ENCODE measurements at regions not wholly inside any gene's neighbourhood (a gene's known extent, or its start where the extent isn't known, plus 50 kb on each side); places are given as distances from the start of the nearest gene placed in this dataset.

DNA sequence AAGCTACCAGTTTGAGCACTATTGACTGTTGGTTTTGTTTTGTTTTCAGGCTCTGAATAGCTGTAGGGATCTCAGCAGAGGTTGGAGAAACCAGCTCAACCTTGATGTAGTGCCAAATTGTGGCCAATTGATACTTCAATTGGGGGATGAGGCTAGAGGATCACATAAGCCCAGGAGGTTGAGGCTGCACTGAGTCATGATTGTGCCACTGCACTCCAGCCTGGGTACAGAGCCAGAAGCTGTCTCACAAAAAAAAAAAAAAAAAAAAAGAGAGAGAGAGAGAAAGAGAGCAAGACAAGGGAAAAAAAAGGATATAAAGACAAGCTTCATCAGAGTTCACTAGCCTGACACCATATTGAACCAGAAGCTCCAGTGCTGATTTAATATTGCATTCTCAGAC lies 702.1 kb downstream of the FRK start:
- Mint-ChIP-seq H3K9me3 (no peaks in the 10 kb centered on the region), H3K4me1 (no peaks in the 10 kb centered on the region), H3K27me3 (ENCODE audit: low read depth) (no peaks in the 10 kb centered on the region), H3K4me3 (no peak overlapping the region), H3K36me3 (ENCODE audit: low read depth) (no peaks in the 10 kb centered on the region), H3K27ac (ENCODE audit: unreplicated experiment) (no peak overlapping the region)
- DNase-seq (ENCODE audit: low read depth, low spot score) = no peak
- TF ChIP-seq CTCF (conservative IDR thresholded peaks at IDR 0.05) = no peak

- Mint-ChIP-seq H3K27me3 (ENCODE audit: low read depth) (no peaks in the 10 kb centered on the region), H3K27ac (ENCODE audit: unreplicated experiment) (no peak overlapping the region), H3K36me3 (ENCODE audit: low read depth) (no peaks in the 10 kb centered on the region), H3K4me1 (no peaks in the 10 kb centered on the region), H3K9me3 (no peaks in the 10 kb centered on the region), H3K4me3 (no peak overlapping the region)
- TF ChIP-seq CTCF (conservative IDR thresholded peaks at IDR 0.05) = no peak
- no peak for DNase-seq (ENCODE audit: low read depth, low spot score)
Measured at GRCh38 chr6:115356371-115356770, 704.3 kb downstream of the FRK start.

GRCh38 chr6:115323001-115323400 lies 737.7 kb downstream of the FRK start:
- Mint-ChIP-seq H3K36me3 (ENCODE audit: low read depth) (no peaks in the 10 kb centered on the region), H3K9me3 (no peaks in the 10 kb centered on the region), H3K27me3 (ENCODE audit: low read depth) (no peaks in the 10 kb centered on the region), H3K4me1 (no peaks in the 10 kb centered on the region), H3K27ac (ENCODE audit: unreplicated experiment) (no peak overlapping the region), H3K4me3 (no peak overlapping the region)
- TF ChIP-seq CTCF (conservative IDR thresholded peaks at IDR 0.05) = no peak
- DNase-seq (ENCODE audit: low read depth, low spot score) = no peak

- Mint-ChIP-seq H3K27ac (ENCODE audit: unreplicated experiment) (peak overlapping the region; percentile 35), H3K4me1 (no peaks in the 10 kb centered on the region), H3K9me3 (no peaks in the 10 kb centered on the region), H3K36me3 (ENCODE audit: low read depth) (no peaks in the 10 kb centered on the region), H3K27me3 (ENCODE audit: low read depth) (no peaks in the 10 kb centered on the region), H3K4me3 (no peak overlapping the region)
- DNase-seq (ENCODE audit: low read depth, low spot score) = no peak
- TF ChIP-seq CTCF (conservative IDR thresholded peaks at IDR 0.05) = no peak
Measured at GRCh38 chr6:115319823-115320222, 740.9 kb downstream of the FRK start.

DNA sequence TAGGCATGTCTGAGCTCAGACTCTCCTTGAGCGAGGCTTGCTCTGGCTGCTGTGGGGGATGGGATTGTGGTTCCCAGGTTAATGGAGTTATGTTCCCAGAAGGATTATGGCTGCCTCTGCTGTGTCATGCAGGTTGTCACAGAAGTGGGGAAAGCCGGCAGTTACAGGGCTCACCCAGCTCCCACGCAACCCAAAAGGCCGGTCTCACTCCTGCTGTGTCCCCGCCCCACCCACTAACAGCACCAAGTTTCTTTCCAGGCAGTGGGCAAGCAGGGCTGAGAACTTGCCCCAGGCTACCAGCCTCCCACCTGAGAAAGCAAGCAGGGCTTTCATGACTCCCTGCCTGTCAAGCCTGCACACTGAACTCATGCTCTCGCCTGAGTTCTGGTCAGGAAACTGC lies 750.5 kb downstream of the FRK start:
- Mint-ChIP-seq H3K36me3 (ENCODE audit: low read depth) (peaks cover 3% of the 10 kb centered on the region), H3K9me3 (peaks cover 13% of the 10 kb centered on the region), H3K27me3 (ENCODE audit: low read depth) (no peaks in the 10 kb centered on the region), H3K27ac (ENCODE audit: unreplicated experiment) (no peak overlapping the region), H3K4me1 (no peaks in the 10 kb centered on the region), H3K4me3 (no peak overlapping the region)
- DNase-seq (ENCODE audit: low read depth, low spot score) = no peak
- no peak for TF ChIP-seq CTCF (conservative IDR thresholded peaks at IDR 0.05)

DNA sequence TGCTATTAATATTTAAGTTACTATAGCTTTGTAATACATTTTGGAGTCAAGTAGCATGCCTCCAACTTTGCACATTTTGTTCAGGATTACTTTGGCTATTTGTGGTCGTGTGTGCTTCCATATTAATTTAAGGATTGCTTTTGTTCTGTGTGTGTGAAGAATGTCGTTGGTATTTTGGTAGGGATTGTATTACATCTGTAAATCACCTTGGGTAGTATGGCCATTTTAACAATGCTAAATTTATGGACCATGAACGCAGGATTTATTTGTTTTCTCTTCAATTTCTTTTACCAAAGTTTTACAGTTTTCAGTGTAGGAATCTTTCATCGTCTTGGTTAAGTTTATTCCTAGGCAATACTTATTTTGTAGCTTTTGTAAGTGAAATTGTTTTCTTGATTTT lies 758.0 kb downstream of the FRK start:
- DNase-seq (ENCODE audit: low read depth, low spot score) = no peak
- no peak for TF ChIP-seq CTCF (conservative IDR thresholded peaks at IDR 0.05)
- Mint-ChIP-seq H3K27ac (ENCODE audit: unreplicated experiment) (no peak overlapping the region), H3K4me3 (no peak overlapping the region), H3K27me3 (ENCODE audit: low read depth) (no peaks in the 10 kb centered on the region), H3K9me3 (peaks cover 4% of the 10 kb centered on the region), H3K4me1 (no peaks in the 10 kb centered on the region), H3K36me3 (ENCODE audit: low read depth) (no peaks in the 10 kb centered on the region)

All from neural crest cell (in vitro differentiated cells).